ENCODE measurements at regions not wholly inside any gene's neighbourhood (a gene's known extent, or its start where the extent isn't known, plus 50 kb on each side); places are given as distances from the start of the nearest gene placed in this dataset.
"Not testable (repeated sequence)": the region's sequence is repeated elsewhere in the genome, so short reads cannot be mapped to it uniquely, and the experiment has no call there.

DNA sequence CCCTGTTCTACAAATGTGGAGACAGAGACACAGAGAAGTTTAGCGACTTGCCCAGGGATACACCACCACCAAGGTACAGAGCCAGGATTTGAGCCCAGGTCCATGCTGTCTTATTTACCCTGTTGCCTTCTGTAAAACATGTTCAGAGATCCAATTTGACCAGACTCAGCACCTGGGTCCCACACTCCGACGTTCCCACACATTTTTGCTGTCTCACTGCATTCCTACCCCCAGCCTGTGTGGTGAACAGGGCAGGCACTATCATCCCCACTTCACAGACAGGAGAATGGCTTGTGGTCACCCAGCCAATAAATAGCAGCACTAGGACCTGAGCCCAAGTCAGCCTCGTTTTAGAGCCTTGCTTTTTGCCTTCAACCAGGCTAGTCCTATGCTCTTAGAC, 102.8 kb downstream of the PJA1 start:
- DNase-seq (ENCODE audit: low spot score): no peak

DNA sequence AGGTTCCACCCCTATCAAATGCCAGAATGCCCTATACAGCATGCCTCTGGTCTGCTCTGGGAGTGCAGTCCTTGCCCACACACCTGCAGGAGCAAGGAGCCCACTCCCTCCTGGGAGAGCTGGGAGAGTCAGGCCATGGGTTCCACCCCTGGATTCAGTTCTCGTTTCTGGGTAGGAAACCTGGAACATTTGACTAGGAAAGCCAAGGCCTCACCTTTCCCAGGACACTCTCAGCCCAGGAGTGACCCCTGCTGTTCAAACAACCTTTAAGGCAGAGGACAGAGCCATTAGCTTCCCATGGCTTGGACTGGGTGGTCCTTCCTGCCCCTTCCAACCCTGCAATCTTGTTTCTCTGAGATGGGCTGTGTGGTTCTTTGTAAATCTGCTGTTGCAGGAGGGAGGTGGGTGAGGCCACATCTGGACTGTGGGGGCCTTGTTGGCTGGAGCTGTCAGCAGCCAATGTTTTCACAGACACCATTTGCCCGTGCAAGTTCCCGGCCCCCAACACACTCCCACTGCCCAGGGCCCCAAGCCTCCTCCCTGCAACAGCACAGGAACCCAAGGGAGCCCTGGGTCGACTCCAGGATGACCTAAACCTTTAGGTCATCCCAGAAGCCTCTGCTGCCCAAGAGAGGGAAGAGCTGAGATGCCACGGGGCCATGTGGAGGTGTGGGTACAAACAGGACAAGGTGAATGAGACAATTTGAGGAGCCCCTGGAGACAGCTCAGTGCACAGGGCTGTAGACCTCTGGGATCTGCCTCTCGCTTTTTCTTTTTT, 104.4 kb downstream of the PJA1 start:
- DNase-seq (ENCODE audit: low spot score): no peak

GRCh38 chrX:69055193-69055592, 110.1 kb downstream of the PJA1 start:
- no peak for DNase-seq (ENCODE audit: low spot score)

GRCh38 chrX:69054497-69054896, 110.8 kb downstream of the PJA1 start:
- DNase-seq (ENCODE audit: low spot score): not testable (repeated sequence)

GRCh38 chrX:69051901-69052300, 113.4 kb downstream of the PJA1 start:
- DNase-seq (ENCODE audit: low spot score): no peak

GRCh38 chrX:69050051-69050765, 115.0 kb downstream of the PJA1 start:
- no peak for DNase-seq (ENCODE audit: low spot score)

DNA sequence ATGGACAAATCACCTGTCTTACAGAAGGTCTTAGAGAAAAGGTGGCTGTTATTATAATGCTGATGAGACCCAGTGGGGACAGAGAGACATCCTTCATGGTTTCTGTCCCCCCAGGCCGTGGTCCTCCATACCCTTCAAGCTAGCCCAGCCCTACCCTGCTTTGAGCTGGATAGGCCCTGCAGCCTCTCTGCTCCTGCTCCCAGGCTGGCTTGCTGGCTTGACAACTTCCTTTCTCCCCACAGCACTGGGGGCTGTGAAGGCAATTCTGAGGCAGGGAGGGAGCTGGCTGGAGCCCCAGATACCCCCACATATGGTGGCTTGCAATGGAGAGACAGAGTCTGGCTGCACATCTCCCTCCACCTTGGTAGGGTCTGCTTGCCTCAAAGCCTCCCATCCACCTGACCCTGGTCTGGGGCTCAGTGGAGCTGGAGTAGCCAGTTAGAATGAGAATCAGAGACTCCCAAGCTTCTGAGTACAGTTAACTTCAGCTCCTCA, 118.2 kb downstream of the PJA1 start:
- DNase-seq (ENCODE audit: low spot score): no peak

GRCh38 chrX:69045616-69046345, 119.5 kb downstream of the PJA1 start:
- DNase-seq (ENCODE audit: low spot score): no peak

DNA sequence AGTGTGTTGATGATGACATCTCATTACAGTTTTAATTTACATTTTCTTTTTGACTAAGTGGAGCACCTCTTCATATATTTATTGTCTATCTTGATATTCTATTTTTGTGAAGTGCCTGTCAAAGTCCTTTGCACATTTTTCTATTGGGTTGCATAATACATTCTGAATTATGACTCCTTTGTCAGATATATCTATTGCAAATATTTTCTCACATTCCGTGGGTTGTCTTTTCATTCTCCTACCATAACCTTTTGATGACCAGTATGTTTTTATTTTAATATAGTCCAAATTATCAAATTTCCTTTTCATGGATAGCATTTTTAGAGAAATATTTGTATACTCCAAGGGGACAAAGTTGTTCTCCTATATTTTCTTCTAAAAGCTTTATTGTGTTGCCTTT, 126.4 kb downstream of the PJA1 start:
- no peak for DNase-seq (ENCODE audit: low spot score)

DNA sequence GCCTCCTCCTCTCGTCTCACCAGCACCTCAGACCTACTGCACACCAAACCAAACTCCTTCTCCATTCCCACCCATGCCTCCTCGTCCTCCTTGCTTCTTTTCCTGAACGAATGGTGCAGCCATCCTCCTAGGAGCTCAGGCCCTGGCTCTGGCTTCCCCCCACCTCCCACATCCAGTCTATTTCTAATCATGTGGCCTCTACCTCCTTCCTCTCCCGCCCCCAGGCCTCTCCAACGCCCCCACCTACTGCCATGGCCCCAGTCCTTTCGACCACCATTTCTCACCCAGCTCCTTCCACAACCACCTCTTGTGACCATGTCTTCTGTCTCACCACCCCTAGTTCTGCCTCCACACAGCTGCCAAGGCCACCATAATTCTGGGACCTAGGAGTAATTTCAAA, 127.1 kb downstream of the PJA1 start:
- no peak for DNase-seq (ENCODE audit: low spot score)

GRCh38 chrX:69037786-69038185, 127.5 kb downstream of the PJA1 start:
- no peak for DNase-seq (ENCODE audit: low spot score)

DNA sequence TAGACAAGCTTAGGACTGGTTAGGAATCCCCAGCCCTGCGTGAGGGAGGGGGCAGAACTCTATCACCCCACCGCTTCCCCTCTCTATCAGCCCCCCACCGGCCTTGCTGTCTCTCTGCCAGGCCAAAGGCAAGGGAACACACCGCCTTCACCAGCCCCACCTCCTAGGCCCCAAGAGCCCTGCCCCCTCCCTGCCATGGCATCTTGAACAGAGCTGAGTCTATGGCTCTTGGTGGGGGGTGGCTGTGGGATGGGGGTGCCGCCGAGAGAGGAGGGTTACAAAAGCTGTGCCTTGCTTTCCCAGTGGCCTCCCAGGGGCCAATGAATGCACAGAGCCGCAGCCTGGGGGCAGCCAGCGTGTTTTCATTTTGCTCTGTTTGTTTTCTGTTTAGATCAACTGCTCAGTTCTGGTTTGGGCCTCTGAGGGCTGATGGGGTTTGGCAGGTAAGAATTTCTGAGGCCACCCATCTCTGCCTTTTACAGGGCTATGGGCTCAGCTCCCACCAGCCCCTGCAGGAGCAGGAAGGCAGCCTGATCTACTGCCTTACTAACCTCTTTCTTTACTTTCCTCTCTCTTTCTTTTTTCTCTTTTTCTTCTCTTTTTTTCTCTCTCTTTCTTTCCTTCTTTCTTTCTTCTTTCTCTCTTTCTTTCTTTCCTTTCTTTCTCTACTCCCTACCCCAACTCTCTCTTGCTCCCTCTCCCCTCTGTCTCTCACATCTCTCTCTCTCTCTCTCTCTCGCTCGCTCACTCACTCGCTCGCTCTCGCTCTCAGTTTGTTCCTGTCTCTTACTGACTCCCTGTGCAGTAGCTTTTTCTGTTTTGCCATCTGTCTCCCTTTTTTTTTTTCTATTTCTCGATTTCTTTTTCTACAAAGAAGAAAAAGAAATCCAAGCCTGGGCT, 128.3 kb downstream of the PJA1 start:
- no peak for DNase-seq (ENCODE audit: low spot score)

DNA sequence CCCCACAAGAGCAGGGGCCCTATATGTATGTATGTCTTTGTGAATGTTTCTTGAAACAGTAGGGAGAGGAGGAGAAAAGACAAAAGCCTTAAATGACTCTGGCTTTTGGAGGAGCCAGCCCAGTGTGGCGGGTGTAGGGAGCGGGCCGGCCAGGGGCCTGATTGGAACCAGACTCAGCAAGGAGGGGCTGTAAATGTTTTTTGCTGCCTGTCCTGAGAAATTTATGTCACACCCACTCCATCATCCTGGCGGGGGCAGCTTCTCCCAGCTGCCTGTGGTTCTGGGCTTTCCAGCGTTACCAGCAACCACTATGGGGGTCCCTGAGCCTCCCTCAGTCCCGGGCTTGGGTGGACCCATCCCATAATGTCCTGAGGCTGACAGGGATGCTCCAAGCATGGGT, 130.8 kb downstream of the PJA1 start:
- no peak for DNase-seq (ENCODE audit: low spot score)

DNA sequence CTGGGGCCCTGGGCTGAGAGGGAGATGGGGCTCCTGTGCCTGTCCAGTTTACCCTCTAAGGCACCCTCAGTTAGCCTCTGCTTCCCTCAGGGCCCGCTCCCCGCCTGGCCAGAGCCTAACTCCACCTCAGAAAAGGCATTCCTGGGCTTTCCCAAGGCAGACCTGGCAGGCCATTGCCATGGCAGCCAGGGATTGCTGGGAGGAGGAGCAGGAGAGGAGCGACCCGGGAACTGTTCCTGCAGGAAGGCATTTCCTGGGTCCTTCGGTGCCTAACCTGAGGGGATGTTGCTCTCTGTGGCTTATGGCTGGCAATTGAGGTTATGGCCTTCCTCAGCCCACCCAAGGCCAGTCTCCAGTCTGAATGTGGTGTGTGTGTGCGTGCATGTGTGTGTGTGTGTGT, 131.3 kb downstream of the PJA1 start:
- no peak for DNase-seq (ENCODE audit: low spot score)

- no peak for DNase-seq (ENCODE audit: low spot score)
These were observed 132.7 kb downstream of the PJA1 start for GRCh38 chrX:69032601-69033000.

GRCh38 chrX:69031971-69032391, 133.3 kb downstream of the PJA1 start:
- DNase-seq (ENCODE audit: low spot score): no peak

- DNase-seq (ENCODE audit: low spot score): no peak
These were observed 134.1 kb downstream of the PJA1 start for GRCh38 chrX:69031181-69031580.

DNA sequence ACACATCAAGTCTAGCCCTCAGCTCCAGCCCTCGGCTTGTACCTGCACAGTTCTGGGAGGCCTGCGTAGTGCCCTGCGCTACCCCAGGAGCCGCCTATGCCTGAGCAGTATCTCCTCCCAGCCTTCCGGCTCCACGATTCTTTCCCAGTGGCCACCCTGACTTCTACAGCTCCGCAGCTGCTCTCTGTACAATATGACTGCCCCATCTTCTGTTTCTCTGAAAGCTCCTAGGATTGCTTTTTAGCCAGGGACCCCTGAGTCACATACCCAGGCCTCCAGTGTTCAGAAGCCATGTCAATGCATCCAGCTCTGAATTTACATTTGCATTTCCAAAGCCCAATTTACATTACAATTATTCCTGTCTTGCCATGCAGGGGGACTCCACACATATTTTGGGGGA, 135.5 kb downstream of the PJA1 start:
- no peak for DNase-seq (ENCODE audit: low spot score)

DNA sequence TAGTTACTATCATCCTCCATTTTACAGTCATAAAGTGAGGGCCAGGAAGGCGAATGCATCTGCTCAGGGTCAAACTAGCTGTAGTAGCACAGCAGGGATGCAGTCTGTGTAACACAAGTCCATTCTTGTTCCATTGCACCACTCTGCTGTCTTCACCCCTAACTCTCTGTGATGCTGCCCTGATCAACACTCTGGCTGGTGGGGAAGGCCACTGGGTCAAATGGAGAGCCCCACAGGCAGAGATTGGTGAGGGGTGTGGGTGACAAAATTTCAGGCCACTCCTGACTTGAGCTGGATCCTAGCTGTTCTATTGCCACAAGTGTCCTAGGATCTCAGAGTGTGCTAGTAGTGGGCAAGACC, 136.5 kb downstream of the PJA1 start:
- DNase-seq (ENCODE audit: low spot score): no peak

DNA sequence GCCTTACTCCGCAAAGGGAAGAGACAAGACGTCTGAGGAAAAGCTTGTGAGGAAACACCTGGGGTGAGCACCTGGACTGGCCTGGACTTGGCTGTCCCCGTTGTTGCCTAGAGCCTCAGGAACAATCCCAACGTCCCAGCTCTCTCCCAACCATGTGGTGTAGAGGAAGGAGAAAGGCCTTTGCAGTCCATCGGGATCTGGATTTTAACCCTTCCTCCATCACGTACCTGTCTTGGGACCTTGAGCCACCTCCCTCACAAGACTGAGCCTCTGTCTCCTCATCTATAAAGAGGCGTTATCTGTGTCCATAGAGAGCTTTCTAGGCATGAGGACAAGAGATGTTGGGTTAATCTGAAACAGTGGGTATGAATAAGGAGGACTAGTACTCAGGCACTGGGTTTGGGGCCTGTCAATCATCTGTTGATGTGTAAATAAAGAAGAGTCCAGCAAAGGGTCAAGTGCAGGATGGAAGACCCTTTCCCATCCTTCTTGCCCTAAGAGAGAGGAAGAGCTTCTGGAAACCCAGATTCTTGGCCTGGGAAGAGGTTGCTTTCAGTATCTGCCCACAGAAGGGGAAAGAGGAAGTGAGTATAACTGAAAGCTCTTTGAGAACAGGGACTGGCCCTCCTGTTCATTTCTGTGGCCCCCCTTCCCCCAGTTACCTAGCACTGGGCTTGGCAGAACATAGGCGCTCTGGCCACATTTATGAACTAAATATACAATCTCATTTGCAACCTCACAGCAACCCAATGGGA, 137.1 kb downstream of the PJA1 start:
- DNase-seq (ENCODE audit: low spot score): no peak

Data from CD4-positive, alpha-beta T cell treated with Interleukin-15 for 4 hours (primary cell).